ENCODE measurements at regions not wholly inside any gene's neighbourhood (a gene's known extent, or its start where the extent isn't known, plus 50 kb on each side); places are given as distances from the start of the nearest gene placed in this dataset.

DNA sequence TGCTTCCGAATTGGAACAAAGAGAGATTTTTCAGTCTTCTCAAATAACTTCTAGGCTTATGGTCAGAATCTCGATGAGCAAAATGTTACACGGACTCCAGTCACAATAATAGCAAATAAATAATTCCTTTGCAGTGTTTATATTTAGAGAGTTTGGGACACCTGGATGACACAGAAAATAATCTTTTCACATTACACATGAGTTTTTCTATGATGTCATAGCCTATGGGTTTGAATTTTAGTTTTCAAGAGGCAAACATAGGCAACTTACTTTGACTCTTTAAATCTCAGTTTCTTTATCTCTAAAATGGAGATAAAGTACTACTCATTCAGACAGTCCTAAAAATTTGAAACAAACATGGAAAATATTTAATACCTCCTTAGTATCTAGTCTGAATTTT lies 372.0 kb downstream of the HAPSTR1 start:
- no TSS peak for BruUV-seq (replicated peaks)
- DNase-seq (ENCODE audit: low read depth, low spot score) (no peak), ATAC-seq (no peak)
- peaks cover 17% of the 10 kb centered on the region; the same call in 1 of the 2 replicates for H3K27me3 ChIP-seq (ENCODE audit: control insufficient read depth, insufficient read depth, low read length)
- intact Hi-C loops (cut with micrococcal nuclease; ENCODE audit: unreplicated experiment), result no loop called here
- H3K9me3 ChIP-seq (ENCODE audit: control insufficient read depth, insufficient read depth, low read depth, low read length), result no peaks in the 10 kb centered on the region
- ChIA-PET CTCF (no interaction called here), POLR2A (no interaction called here)
- no peak overlapping the region for H3K27ac ChIP-seq (ENCODE audit: low read length)
- H3K4me1 ChIP-seq (ENCODE audit: control insufficient read depth, insufficient read depth, low read length), result no peaks in the 10 kb centered on the region
- in situ Hi-C loops (cut with HindIII; ENCODE audit: low pct_unique_long_range_greater_than_20kb, low sequenced_read_pairs), result no loop called here
- TF ChIP-seq POLR2AphosphoS5 (IDR thresholded peaks at IDR 0.05; ENCODE audit: low read depth, low read length) (no peak), TCF7L2 (IDR thresholded peaks at IDR 0.05; ENCODE audit: low read depth, low read length) (no peak), SIN3A (IDR thresholded peaks at IDR 0.05; ENCODE audit: borderline replicate concordance, insufficient read depth, low read depth, low read length) (no peak)
- TF ChIP-seq, protein P1, sequence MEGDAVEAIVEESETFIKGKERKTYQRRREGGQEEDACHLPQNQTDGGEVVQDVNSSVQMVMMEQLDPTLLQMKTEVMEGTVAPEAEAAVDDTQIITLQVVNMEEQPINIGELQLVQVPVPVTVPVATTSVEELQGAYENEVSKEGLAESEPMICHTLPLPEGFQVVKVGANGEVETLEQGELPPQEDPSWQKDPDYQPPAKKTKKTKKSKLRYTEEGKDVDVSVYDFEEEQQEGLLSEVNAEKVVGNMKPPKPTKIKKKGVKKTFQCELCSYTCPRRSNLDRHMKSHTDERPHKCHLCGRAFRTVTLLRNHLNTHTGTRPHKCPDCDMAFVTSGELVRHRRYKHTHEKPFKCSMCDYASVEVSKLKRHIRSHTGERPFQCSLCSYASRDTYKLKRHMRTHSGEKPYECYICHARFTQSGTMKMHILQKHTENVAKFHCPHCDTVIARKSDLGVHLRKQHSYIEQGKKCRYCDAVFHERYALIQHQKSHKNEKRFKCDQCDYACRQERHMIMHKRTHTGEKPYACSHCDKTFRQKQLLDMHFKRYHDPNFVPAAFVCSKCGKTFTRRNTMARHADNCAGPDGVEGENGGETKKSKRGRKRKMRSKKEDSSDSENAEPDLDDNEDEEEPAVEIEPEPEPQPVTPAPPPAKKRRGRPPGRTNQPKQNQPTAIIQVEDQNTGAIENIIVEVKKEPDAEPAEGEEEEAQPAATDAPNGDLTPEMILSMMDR (IDR thresholded peaks at IDR 0.05), result no peak
- TF ChIP-seq, protein P2, sequence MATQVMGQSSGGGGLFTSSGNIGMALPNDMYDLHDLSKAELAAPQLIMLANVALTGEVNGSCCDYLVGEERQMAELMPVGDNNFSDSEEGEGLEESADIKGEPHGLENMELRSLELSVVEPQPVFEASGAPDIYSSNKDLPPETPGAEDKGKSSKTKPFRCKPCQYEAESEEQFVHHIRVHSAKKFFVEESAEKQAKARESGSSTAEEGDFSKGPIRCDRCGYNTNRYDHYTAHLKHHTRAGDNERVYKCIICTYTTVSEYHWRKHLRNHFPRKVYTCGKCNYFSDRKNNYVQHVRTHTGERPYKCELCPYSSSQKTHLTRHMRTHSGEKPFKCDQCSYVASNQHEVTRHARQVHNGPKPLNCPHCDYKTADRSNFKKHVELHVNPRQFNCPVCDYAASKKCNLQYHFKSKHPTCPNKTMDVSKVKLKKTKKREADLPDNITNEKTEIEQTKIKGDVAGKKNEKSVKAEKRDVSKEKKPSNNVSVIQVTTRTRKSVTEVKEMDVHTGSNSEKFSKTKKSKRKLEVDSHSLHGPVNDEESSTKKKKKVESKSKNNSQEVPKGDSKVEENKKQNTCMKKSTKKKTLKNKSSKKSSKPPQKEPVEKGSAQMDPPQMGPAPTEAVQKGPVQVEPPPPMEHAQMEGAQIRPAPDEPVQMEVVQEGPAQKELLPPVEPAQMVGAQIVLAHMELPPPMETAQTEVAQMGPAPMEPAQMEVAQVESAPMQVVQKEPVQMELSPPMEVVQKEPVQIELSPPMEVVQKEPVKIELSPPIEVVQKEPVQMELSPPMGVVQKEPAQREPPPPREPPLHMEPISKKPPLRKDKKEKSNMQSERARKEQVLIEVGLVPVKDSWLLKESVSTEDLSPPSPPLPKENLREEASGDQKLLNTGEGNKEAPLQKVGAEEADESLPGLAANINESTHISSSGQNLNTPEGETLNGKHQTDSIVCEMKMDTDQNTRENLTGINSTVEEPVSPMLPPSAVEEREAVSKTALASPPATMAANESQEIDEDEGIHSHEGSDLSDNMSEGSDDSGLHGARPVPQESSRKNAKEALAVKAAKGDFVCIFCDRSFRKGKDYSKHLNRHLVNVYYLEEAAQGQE (IDR thresholded peaks at IDR 0.05; ENCODE audit: insufficient read depth in 1 of 2, low read depth in 2 of 2, low read length in 1 of 2), result no peak
- H3K4me3 ChIP-seq (ENCODE audit: low read depth in 2 of 2, low read length in 2 of 2), result no peak overlapping the region
- H3K36me3 ChIP-seq (ENCODE audit: control insufficient read depth, insufficient read depth, low read length), result no peaks in the 10 kb centered on the region

DNA sequence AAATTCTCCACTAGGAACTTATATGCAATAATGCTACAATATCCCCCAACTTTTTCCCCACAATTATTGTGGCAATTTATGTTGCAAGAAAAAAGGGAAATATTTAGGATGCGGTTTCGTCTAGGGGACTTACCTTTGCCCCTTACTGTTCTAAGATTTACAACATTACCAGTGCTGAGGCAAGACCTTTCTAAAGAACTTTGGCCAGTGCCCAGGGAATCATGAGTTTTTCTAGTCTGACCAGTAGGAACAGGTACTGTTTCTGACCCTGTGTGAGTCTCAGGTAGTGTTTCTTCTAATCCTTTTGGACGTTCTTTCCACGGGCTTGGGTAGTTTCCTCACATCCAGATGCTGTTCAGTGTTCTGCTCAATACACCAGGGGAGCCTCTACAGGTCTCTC lies 373.7 kb downstream of the HAPSTR1 start:
- BruUV-seq (replicated peaks), result no TSS peak
- DNase-seq (ENCODE audit: low read depth, low spot score), result no peak
- intact Hi-C loops (cut with micrococcal nuclease; ENCODE audit: unreplicated experiment), result no loop called here
- H3K9me3 ChIP-seq (ENCODE audit: control insufficient read depth, insufficient read depth, low read depth, low read length), result no peaks in the 10 kb centered on the region
- no peak overlapping the region for H3K27ac ChIP-seq (ENCODE audit: low read length)
- no peaks in the 10 kb centered on the region for H3K4me1 ChIP-seq (ENCODE audit: control insufficient read depth, insufficient read depth, low read length)
- H3K36me3 ChIP-seq (ENCODE audit: control insufficient read depth, insufficient read depth, low read length), result no peaks in the 10 kb centered on the region
- ChIA-PET CTCF (no interaction called here), POLR2A (no interaction called here)
- no peak for ATAC-seq
- peaks cover 10% of the 10 kb centered on the region; the same call in 1 of the 2 replicates for H3K27me3 ChIP-seq (ENCODE audit: control insufficient read depth, insufficient read depth, low read length)
- no peak overlapping the region for H3K4me3 ChIP-seq (ENCODE audit: low read depth in 2 of 2, low read length in 2 of 2)
- TF ChIP-seq, protein P1 (IDR thresholded peaks at IDR 0.05), result no peak
- TF ChIP-seq, protein P2 (IDR thresholded peaks at IDR 0.05; ENCODE audit: insufficient read depth in 1 of 2, low read depth in 2 of 2, low read length in 1 of 2), result no peak
- in situ Hi-C loops (cut with HindIII; ENCODE audit: low pct_unique_long_range_greater_than_20kb, low sequenced_read_pairs), result no loop called here
